SJSA1 (cell line): ENCODE measurements at regions not wholly inside any gene's neighbourhood (a gene's known extent, or its start where the extent isn't known, plus 50 kb on each side); places are given as distances from the start of the nearest gene placed in this dataset.
"Not testable (repeated sequence)": the region's sequence is repeated elsewhere in the genome, so short reads cannot be mapped to it uniquely, and the experiment has no call there.

Source experiments
- DNase-seq, 2 experiments: peaks; one replicate each; pipeline ENCODE4 v3.0.0-alpha.2; 2015 to 2020; ENCODE audit warnings: low spot score in 2 of 2, low read depth in 1 of 2
- H3K27ac ChIP-seq: fragments of 250-450 bp; sonication (Bioruptor Pico); 2 replicates; pipeline ENCODE4 v1.5.1; 2020; ENCODE audit warnings: mild to moderate bottlenecking, moderate library complexity
- H3K27me3 ChIP-seq: fragments of 250-450 bp; sonication (Bioruptor Pico); replicated peaks from 2 replicates; pipeline ENCODE4 v1.5.1; 2020; ENCODE audit warnings: mild to moderate bottlenecking, moderate library complexity
- H3K36me3 ChIP-seq: fragments of 250-450 bp; sonication (Bioruptor Pico); 2 replicates; pipeline ENCODE4 v1.5.1; 2020; ENCODE audit warnings: mild to moderate bottlenecking
- H3K4me1 ChIP-seq: fragments of 250-450 bp; sonication (Bioruptor Pico); replicated peaks from 2 replicates; pipeline ENCODE4 v1.6.1; 2021; ENCODE audit warnings: mild to moderate bottlenecking
- H3K4me3 ChIP-seq: fragments of 250-450 bp; sonication (Bioruptor Pico); 2 replicates; pipeline ENCODE4 v1.5.1; 2020; ENCODE audit warnings: mild to moderate bottlenecking
- H3K9me3 ChIP-seq: fragments of 250-450 bp; sonication (Bioruptor Pico); replicated peaks from 2 replicates; pipeline ENCODE4 v1.5.1; 2020; ENCODE audit warnings: mild to moderate bottlenecking

DNA sequence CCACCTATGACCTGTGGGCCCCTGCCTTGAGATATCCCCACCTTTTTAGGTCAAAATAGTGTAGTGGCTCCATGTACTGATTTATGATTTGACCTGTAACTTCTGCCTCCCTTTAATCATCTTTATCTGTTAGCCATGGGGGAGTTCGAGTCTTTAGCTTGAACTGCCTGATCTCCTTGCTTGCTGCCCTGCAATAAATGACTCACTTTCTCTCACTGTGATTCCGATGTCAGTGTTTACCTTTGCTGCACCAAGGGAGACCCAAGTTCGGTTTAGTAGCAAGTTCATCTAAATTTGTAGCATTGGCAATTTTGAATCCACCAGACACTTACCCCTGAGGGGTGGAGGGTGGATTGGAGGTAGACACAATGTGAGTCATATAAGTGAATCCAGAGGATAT, 814.6 kb upstream of the AUTS2 start:
- H3K4me1 ChIP-seq: no peaks in the 10 kb centered on the region
- DNase-seq: no peak

DNA sequence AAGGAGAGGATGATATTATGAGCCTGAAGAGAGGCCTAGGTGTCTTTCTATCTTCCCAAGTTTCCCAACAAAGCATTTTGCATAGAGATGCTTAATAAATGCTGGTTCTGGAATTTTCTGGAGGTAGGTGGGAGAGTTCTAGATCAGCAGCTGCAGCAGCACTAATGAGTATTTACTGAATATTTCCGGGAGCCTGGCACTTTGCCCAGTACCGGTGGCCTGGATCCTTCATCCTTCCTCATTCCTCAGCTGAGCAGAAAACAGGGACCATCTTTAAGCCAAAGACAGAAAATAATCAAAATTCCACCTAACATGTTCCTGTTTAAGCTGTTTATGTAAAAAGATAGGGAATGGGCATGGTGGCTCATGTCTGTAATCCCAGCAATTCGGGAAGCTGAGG, 813.2 kb upstream of the AUTS2 start:
- H3K27ac ChIP-seq: no peak overlapping the region
- no peaks in the 10 kb centered on the region for H3K27me3 ChIP-seq
- H3K4me3 ChIP-seq: no peak overlapping the region
- H3K4me1 ChIP-seq: no peaks in the 10 kb centered on the region
- no peaks in the 10 kb centered on the region for H3K9me3 ChIP-seq
- no peak for DNase-seq
- H3K36me3 ChIP-seq: no peaks in the 10 kb centered on the region

More for the DNA sequence above, 814.6 kb upstream of the AUTS2 start:
- Histone ChIP-seq H3K27me3 (no peaks in the 10 kb centered on the region), H3K9me3 (no peaks in the 10 kb centered on the region), H3K27ac (no peak overlapping the region), H3K36me3 (no peaks in the 10 kb centered on the region), H3K4me3 (no peak overlapping the region)

- no peaks in the 10 kb centered on the region for H3K4me1 ChIP-seq
- no peaks in the 10 kb centered on the region for H3K36me3 ChIP-seq
- no peak overlapping the region for H3K4me3 ChIP-seq
These were observed 810.7 kb upstream of the AUTS2 start for GRCh38 chr7:68787566-68787965.

GRCh38 chr7:68788529-68788928, 809.7 kb upstream of the AUTS2 start:
- not testable (repeated sequence) for H3K4me1 ChIP-seq, H3K36me3 ChIP-seq, H3K27me3 ChIP-seq, H3K27ac ChIP-seq, DNase-seq, H3K4me3 ChIP-seq, H3K9me3 ChIP-seq

More at GRCh38 chr7:68787566-68787965, 810.7 kb upstream of the AUTS2 start:
- H3K9me3 ChIP-seq: no peaks in the 10 kb centered on the region
- H3K27ac ChIP-seq: no peak overlapping the region
- no peak for DNase-seq
- no peaks in the 10 kb centered on the region for H3K27me3 ChIP-seq

GRCh38 chr7:68789597-68789996, 808.7 kb upstream of the AUTS2 start:
- Histone ChIP-seq H3K27me3 (no peaks in the 10 kb centered on the region), H3K4me3 (no peak overlapping the region), H3K4me1 (no peaks in the 10 kb centered on the region), H3K36me3 (no peaks in the 10 kb centered on the region), H3K27ac (no peak overlapping the region), H3K9me3 (no peaks in the 10 kb centered on the region)
- DNase-seq: no peak

GRCh38 chr7:68792351-68792750, 805.9 kb upstream of the AUTS2 start:
- H3K27ac ChIP-seq: no peak overlapping the region
- no peaks in the 10 kb centered on the region for H3K36me3 ChIP-seq
- no peaks in the 10 kb centered on the region for H3K9me3 ChIP-seq
- no peak overlapping the region for H3K4me3 ChIP-seq
- H3K27me3 ChIP-seq: no peaks in the 10 kb centered on the region
- no peak for DNase-seq
- H3K4me1 ChIP-seq: no peaks in the 10 kb centered on the region

DNA sequence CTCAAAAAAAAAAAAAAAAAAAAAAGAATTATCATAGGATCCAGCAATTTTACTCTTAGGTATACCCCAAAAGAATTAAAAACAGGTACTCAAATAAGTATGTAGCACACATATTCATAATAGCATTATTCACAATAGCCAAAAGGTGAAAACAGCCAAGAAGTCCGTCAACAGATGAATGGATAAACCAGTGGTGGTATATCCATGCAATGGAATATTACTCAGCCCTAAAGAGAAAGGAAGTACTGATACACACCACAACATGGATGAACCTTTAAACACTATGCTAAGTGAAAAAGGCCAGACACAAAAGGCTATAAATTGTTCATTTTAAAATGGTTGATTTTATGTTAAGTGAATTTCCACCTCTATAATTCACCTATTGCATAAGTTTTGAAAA, 804.8 kb upstream of the AUTS2 start:
- Histone ChIP-seq H3K27me3 (no peaks in the 10 kb centered on the region), H3K27ac (no peak overlapping the region), H3K9me3 (no peaks in the 10 kb centered on the region), H3K36me3 (no peaks in the 10 kb centered on the region), H3K4me3 (no peak overlapping the region), H3K4me1 (no peaks in the 10 kb centered on the region)
- no peak for DNase-seq

DNA sequence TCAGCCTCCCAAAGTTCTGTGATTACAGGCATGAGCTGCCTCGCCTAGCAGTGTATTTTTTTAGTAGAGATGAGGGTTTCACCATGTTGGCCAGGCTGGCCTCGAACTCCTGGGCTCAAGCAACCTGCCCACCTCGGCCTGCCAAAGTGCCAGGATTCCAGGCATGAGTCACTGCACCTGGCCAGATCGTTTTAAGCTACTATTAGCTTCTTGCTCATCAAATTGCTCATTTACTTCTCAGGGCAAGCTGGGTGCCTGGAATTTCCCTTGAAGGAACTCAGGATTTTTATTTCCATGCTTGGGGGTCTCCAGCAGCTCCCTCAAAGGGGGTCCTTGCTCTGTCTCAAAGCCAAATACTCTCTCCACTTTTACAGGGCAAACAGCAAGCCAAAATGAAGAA, 798.0 kb upstream of the AUTS2 start:
- H3K27me3 ChIP-seq: no peaks in the 10 kb centered on the region
- H3K4me3 ChIP-seq: no peak overlapping the region
- no peak overlapping the region for H3K27ac ChIP-seq
- H3K36me3 ChIP-seq: no peaks in the 10 kb centered on the region
- no peaks in the 10 kb centered on the region for H3K9me3 ChIP-seq
- H3K4me1 ChIP-seq: no peaks in the 10 kb centered on the region
- no peak for DNase-seq

DNA sequence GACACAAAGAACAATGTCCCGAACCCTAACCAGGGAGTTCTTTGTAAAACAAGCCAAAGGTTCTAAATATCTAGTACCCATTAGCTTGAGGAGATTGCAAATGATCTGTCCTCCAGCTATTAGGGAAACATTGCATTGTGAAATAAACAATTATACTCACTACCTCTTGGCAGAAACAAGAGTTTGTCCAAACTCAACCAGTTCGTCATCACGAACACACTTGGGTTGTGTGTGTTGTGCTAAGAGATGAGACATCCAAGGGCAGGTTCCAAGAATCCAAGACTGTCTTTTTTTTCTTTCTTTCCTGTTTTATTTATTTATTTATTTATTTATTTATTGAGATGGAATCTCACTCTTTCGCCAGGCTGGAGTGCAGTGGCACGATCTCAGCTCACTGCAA, 793.1 kb upstream of the AUTS2 start:
- H3K27me3 ChIP-seq: no peaks in the 10 kb centered on the region
- no peak overlapping the region for H3K27ac ChIP-seq
- no peaks in the 10 kb centered on the region for H3K36me3 ChIP-seq
- no peak for DNase-seq
- no peaks in the 10 kb centered on the region for H3K4me1 ChIP-seq
- H3K4me3 ChIP-seq: no peak overlapping the region
- no peaks in the 10 kb centered on the region for H3K9me3 ChIP-seq

DNA sequence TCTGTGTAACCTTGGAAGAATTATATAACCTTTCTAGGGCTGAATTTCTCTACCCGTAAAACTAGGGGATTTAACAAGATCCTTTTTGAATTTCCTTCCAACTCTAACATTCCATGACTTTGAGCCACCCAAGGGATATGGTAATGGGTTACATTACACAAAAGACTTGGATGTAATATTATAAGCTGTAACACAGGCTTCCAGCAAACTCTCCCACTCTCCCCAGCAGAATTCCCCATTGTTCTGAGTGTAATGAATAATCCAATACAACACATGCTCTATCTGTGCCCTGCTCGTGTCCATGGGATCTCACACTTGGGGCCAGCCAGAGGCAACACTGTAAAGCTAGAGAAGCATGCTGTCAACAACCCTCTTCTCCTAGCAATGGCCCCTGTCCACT, 790.6 kb upstream of the AUTS2 start:
- H3K4me1 ChIP-seq: no peaks in the 10 kb centered on the region
- no peak overlapping the region for H3K27ac ChIP-seq
- H3K9me3 ChIP-seq: no peaks in the 10 kb centered on the region
- no peak overlapping the region for H3K4me3 ChIP-seq
- DNase-seq: no peak
- no peaks in the 10 kb centered on the region for H3K27me3 ChIP-seq
- H3K36me3 ChIP-seq: no peaks in the 10 kb centered on the region

DNA sequence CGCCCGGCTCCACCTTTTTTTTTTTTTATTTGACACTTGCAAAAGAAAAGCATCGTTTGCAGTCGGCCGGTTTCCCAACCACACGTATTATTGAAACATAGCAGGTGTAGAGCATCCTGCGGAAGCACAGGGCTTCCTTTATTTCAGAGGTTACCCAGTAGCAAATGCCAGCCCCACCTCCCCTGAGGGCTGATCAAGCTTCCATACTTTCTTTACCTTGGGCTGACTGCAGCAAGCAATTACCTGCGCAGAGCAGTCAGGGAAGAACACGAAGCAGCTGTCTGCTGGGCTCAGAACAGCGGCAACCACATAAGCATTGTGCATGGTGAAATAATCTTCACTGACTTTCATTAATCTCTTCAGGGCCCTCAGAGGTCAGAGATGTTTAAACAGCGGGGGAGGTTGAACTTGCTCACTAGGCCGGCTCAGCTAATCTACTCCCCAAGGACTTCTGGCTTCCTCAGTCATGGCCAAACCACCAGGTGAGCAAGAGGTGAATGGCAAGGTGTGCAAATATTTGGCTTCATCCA, 784.7 kb upstream of the AUTS2 start:
- Histone ChIP-seq H3K9me3 (no peaks in the 10 kb centered on the region), H3K36me3 (no peaks in the 10 kb centered on the region), H3K4me1 (no peaks in the 10 kb centered on the region), H3K4me3 (no peak overlapping the region), H3K27ac (no peak overlapping the region), H3K27me3 (no peaks in the 10 kb centered on the region)
- DNase-seq: no peak

- no peak overlapping the region for H3K27ac ChIP-seq
- H3K9me3 ChIP-seq: no peaks in the 10 kb centered on the region
- no peaks in the 10 kb centered on the region for H3K4me1 ChIP-seq
- H3K4me3 ChIP-seq: no peak overlapping the region
- H3K27me3 ChIP-seq: no peaks in the 10 kb centered on the region
- no peaks in the 10 kb centered on the region for H3K36me3 ChIP-seq
- DNase-seq: no peak
These were observed 781.8 kb upstream of the AUTS2 start for GRCh38 chr7:68816491-68816890.

DNA sequence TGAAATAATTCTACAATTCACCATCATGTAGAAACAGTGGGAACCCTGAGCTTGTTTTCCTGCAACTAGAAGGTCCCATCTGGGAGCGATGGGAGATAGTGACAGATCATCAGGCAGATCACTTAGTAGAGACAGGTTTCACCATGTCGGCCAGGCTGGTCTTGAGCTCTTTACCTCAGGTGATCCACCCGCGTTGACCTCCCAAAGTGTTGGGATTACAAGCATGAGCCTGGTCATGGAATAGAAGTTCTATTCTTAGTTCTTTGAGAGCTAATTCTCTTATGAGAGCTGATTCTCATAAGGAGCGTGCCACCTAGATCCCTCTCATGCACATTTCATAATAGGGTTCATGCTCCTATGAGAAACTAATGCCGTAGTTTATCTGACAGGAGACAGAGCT, 778.0 kb upstream of the AUTS2 start:
- Histone ChIP-seq H3K9me3 (no peaks in the 10 kb centered on the region), H3K36me3 (no peaks in the 10 kb centered on the region), H3K27ac (no peak overlapping the region), H3K4me3 (no peak overlapping the region), H3K27me3 (no peaks in the 10 kb centered on the region), H3K4me1 (no peaks in the 10 kb centered on the region)
- DNase-seq: no peak

GRCh38 chr7:68821846-68822245, 776.4 kb upstream of the AUTS2 start:
- Histone ChIP-seq H3K27ac (no peak overlapping the region), H3K27me3 (no peaks in the 10 kb centered on the region), H3K9me3 (no peaks in the 10 kb centered on the region), H3K36me3 (no peaks in the 10 kb centered on the region), H3K4me3 (no peak overlapping the region), H3K4me1 (no peaks in the 10 kb centered on the region)
- no peak for DNase-seq

GRCh38 chr7:68823996-68824780, 774.1 kb upstream of the AUTS2 start:
- Histone ChIP-seq H3K27ac (no peak overlapping the region), H3K27me3 (no peaks in the 10 kb centered on the region), H3K9me3 (no peaks in the 10 kb centered on the region), H3K36me3 (no peaks in the 10 kb centered on the region), H3K4me1 (no peaks in the 10 kb centered on the region), H3K4me3 (no peak overlapping the region)
- no peak for DNase-seq
